ENCODE measurements at regions not wholly inside any gene's neighbourhood (a gene's known extent, or its start where the extent isn't known, plus 50 kb on each side); places are given as distances from the start of the nearest gene placed in this dataset.

GRCh38 chrX:96575011-96575410, 109.6 kb upstream of the DIAPH2 start:
- H3K23me2 ChIP-seq (ENCODE audit: low read depth, low read length): no peaks in the 10 kb centered on the region
- CTCF ChIA-PET (ENCODE audit: partially characterized antibody): no interaction called here
- no peak overlapping the region for H3K23ac ChIP-seq (ENCODE audit: insufficient read length)
- H3K4me1 ChIP-seq (replicated peaks in 1 of 4; ENCODE audit: control insufficient read depth in 3 of 4, insufficient read depth in 4 of 4, low read length in 3 of 4): no peaks in the 10 kb centered on the region
- H3K79me1 ChIP-seq (ENCODE audit: low read depth, low read length): no peaks in the 10 kb centered on the region
- TF ChIP-seq JUND (IDR thresholded peaks at IDR 0.05; ENCODE audit: low read length) (no peak), FOSL1 (IDR thresholded peaks at IDR 0.05; ENCODE audit: insufficient read depth, low read depth, low read length) (no peak), SIX5 (IDR thresholded peaks at IDR 0.05; ENCODE audit: low read depth, low read length) (no peak), ATF2 (IDR thresholded peaks at IDR 0.05; ENCODE audit: low read length) (no peak), SUZ12 (IDR thresholded peaks at IDR 0.05; ENCODE audit: low read length) (no peak)
- H3K9me3 ChIP-seq (ENCODE audit: insufficient read depth in 2 of 2, low read depth in 1 of 2, low read length in 1 of 2): no peaks in the 10 kb centered on the region
- no peak overlapping the region for H3K56ac ChIP-seq (replicated peaks; ENCODE audit: insufficient read length, low read depth, low read length)
- no peak overlapping the region for H3K18ac ChIP-seq (ENCODE audit: extremely low read depth, low read length)
- no peak overlapping the region for H3K4me2 ChIP-seq (ENCODE audit: insufficient read depth in 1 of 2, low read depth in 2 of 2, low read length in 2 of 2)
- no peaks in the 10 kb centered on the region for H4K20me1 ChIP-seq (replicated peaks in 1 of 2; ENCODE audit: control insufficient read depth in 1 of 2, insufficient read depth in 2 of 2, low read length in 2 of 2)
- 86% methylated on average over 1 of the region's 1 CpG; no CpG with 5 or more reads in 1 of the 2 experiments for WGBS, 2 experiments (ENCODE audit: extremely low coverage in 1 of 2, insufficient coverage in 1 of 2, insufficient read length in 1 of 2, insufficient replicate concordance in 2 of 2, low coverage in 1 of 2, low lambda C conversion rate in 2 of 2, missing lambda C conversion rate in 1 of 2)
- H2BK12ac ChIP-seq (ENCODE audit: low read depth, low read length): no peak overlapping the region
- H2AK5ac ChIP-seq (ENCODE audit: low read depth, low read length): no peak overlapping the region
- no peaks in the 10 kb centered on the region for H3K27me3 ChIP-seq (replicated peaks in 1 of 4; ENCODE audit: control insufficient read depth in 3 of 4, extremely low read depth in 1 of 4, insufficient read depth in 3 of 4, low read length in 3 of 4)
- POLR2A ChIA-PET (ENCODE audit: partially characterized antibody): no interaction called here
- H2BK120ac ChIP-seq (replicated peaks; ENCODE audit: low read depth, low read length): no peak overlapping the region
- H2BK20ac ChIP-seq (ENCODE audit: low read length): no peak overlapping the region
- H4K91ac ChIP-seq (replicated peaks; ENCODE audit: insufficient read length, low read length): no peak overlapping the region
- H3K14ac ChIP-seq (ENCODE audit: insufficient read length): no peak overlapping the region
- H3K4ac ChIP-seq (replicated peaks; ENCODE audit: insufficient read length, low read depth, low read length): no peak overlapping the region
- H3K79me2 ChIP-seq (ENCODE audit: control insufficient read depth in 1 of 2, insufficient read depth in 2 of 2, low read length in 2 of 2): no peaks in the 10 kb centered on the region
- H4K8ac ChIP-seq (ENCODE audit: extremely low read depth, insufficient read depth, low read length): no peak overlapping the region
- no peak for DNase-seq (ENCODE audit: low read depth in 1 of 2, low spot score in 2 of 2)
- H3K9ac ChIP-seq (replicated peaks in 1 of 4; ENCODE audit: extremely low read depth in 1 of 4, low read depth in 3 of 4, low read length in 3 of 4): no peak overlapping the region
- no peak overlapping the region for H2AFZ ChIP-seq (ENCODE audit: low read length)
- no peak overlapping the region for H3K27ac ChIP-seq (ENCODE audit: low read depth, low read length)
- H3K4me3 ChIP-seq (ENCODE audit: extremely low read depth in 1 of 4, insufficient read depth in 2 of 4, low read depth in 3 of 4, low read length in 4 of 4): no peak overlapping the region
- no peak overlapping the region for H2BK15ac ChIP-seq (ENCODE audit: low read length)
- no peak for FAIRE-seq
- no peak overlapping the region for H2BK5ac ChIP-seq (ENCODE audit: low read depth, low read length)
- H4K5ac ChIP-seq (ENCODE audit: insufficient read length, low read depth, low read length): no peak overlapping the region
- no peaks in the 10 kb centered on the region for H3K36me3 ChIP-seq (ENCODE audit: control insufficient read depth in 2 of 4, insufficient read depth in 4 of 4, low read length in 3 of 4)
